Fibroblast of skin of right quadriceps (primary cell): ENCODE measurements at regions not wholly inside any gene's neighbourhood (a gene's known extent, or its start where the extent isn't known, plus 50 kb on each side); places are given as distances from the start of the nearest gene placed in this dataset.

Source experiments
- DNase-seq: peaks from one replicate; pipeline ENCODE4 v3.0.0-alpha.2; 2013

- no peak for DNase-seq
These were observed 433.7 kb upstream of the MGMT start for GRCh38 chr10:129033340-129033739.

GRCh38 chr10:129033790-129034272, 433.2 kb upstream of the MGMT start:
- DNase-seq = no peak

DNA sequence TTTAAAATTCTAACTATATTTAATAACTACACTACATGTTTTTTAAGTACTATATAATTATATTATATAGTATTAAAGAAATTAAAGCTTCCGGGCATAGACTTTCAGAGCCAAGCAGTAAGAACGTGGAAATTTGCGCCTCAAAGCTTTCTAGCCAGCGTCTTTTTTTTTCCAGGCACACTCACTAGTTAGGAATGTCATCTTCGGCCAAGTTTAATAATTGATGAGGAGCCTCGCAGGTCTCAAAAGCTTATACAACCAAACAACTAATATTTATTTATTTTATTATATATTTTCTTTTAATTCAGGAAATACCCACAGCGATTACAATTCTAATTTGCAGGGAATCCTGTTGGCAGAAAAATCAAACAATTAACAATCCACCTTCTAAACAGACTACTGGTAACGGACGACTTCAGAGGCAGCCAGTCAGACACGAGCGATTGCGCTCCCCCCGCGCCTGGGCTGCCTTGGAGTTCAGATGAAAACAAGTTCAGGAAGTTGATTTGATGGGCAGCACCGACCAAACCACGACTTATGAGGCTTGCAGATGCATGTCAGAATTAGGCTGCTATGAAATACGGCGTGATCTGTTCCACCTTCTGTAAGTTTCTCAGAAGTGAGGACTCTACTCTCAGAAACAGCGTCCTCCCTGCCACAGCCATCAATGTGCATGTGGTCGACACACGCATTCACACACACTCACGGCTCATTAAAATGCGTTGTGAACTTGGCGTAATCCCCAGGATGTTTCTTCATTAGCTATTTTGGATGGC, 431.8 kb upstream of the MGMT start:
- DNase-seq = no peak

GRCh38 chr10:129038522-129038921, 428.5 kb upstream of the MGMT start:
- DNase-seq = no peak

- DNase-seq = no peak
These were observed 427.4 kb upstream of the MGMT start for GRCh38 chr10:129039406-129040370.

DNA sequence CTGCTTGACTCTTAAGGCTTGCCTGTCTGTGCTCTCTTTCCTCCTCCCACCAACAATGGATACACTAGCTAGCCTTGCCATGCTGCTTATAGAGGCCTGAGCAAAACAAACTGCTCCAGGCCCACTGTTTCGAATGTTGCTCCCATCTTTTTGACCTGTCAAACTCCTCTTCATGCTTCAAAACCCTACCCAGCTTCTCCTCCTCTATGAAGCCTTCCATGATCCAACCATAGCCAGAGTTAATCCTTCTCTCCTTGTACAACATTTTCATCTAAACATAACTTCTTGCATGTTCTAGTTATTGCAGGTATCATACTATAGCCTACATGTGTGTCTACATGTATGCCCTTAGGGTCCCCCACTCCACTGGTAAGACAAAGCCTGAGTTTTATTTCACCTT, 426.7 kb upstream of the MGMT start:
- DNase-seq = no peak

DNA sequence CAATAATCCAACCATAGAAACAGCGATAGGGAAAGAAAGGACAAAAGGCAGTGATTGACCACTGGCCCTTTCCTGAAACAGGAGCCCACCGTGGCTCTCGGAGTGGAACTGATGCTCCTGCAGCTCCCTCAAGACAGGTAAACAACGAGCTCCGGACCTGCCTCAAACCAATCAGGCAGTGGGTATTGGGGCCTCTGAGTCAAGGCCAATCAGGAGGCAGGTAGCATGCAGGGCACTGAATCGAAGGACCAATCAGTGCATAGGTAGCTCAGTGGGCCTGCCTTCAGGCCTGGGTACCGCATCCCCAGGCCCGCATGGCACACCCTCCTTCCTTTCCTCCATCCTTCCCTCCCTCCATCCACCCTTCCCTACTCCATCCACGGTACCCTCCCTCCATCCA, 425.1 kb upstream of the MGMT start:
- DNase-seq = no peak

GRCh38 chr10:129042776-129043595, 424.1 kb upstream of the MGMT start:
- DNase-seq = no peak

GRCh38 chr10:129043691-129044090, 423.4 kb upstream of the MGMT start:
- DNase-seq = no peak

GRCh38 chr10:129045599-129045998, 421.4 kb upstream of the MGMT start:
- no peak for DNase-seq

GRCh38 chr10:129046065-129046681, 420.9 kb upstream of the MGMT start:
- peak; percentile 47 for DNase-seq

DNA sequence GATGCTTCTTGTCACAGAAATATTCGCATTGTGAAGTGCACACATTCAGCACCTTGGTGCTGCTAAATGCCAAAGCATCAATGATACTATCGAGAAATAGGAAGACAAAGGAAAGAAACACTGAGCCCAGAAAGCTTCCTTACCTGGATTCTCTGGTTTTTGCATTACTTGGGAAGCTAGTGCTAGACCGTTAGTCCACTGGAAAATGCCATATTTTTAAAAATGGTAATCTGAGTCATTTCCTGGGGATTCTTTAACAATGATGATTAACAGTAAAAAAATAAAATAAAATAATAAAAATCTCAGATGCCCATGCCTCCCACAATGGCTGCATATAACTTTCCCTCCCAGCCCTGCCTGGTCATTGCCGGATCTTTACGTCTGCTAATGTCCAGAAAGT, 420.1 kb upstream of the MGMT start:
- no peak for DNase-seq

DNA sequence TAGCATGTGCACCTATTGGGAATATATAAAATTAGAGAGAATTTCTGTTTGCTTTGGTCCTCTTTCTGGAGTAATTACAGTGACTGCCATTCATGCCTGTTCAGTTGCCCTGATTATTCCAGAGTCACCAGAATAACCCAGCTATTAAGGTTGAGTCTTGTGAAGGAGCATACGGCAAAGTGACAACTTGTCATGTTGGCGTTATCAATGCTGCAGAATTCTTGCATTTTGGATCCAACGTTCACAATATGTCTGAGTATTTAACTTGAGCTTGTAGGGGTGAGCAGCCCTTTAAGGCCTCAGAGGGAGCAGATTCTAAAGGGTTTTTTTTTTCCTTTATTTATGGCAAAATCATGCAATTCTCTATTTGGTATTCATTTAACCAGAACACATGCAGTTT, 419.4 kb upstream of the MGMT start:
- no peak for DNase-seq

- DNase-seq = no peak
These were observed 418.5 kb upstream of the MGMT start for GRCh38 chr10:129048513-129048912.

GRCh38 chr10:129049501-129049900, 417.5 kb upstream of the MGMT start:
- no peak for DNase-seq

DNA sequence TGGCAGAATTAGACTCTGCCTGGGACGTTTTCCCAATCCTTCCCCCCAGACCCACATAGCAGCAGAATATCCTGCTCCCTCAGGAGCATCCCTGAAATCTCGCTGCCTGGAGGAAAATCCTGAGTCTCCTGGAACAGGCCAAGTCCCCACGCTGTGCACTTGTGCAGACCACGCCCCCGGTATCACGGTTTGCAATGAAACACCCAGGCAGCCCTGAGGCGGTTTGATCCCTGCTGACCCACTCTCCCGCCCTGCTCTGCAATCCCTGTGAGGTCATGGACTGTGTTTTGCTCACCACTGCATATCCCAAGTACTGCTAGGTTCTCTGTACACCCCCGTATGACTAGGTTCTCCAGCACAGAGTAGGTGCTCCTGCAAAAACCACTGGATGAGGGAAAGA, 411.8 kb upstream of the MGMT start:
- DNase-seq = no peak

- no peak for DNase-seq
These were observed 411.1 kb upstream of the MGMT start for GRCh38 chr10:129055986-129056385.

DNA sequence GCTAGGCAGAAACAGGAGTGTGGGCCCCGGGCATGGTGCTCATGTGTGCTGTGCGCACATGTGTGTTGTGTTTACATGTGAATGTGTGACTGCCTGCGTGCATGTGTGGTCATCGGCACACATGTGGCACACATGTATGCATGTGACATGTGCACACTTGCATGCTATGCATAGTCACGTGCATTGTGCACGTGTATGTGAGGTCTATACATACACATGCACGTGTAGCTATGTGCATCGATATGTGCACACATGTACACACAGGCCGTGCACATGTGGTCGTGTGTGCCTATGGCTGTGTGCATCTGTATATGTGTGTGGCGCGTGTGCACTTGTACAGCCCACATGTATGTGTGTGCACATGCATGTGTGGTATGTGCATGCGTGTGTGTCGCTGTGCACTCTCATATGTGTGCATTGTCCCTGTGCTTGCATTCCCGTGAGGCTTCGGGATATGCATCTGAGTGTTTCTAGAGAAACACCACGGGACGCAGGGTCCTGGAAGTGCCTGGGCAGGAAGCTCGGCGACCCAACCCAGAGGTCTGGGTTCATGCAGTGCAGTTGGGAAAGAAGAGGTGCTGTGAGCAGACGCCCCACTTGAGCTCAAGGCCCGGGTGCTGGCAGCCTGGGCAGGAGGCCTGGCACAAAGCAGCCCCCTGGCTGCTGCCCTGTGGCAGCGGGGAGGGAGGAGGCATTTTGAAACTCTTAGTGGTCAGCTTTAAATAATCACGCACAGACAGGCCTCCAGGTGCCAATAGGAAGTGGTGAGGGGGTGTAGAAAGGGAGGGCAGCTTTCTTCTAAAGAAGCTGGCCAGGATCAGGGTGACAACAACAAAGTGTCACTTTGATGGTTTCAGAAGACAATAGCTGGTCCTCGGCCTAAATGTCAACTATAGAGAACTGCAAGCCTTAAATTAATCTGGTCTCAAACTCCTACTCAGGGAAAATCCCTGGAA, 410.0 kb upstream of the MGMT start:
- no peak for DNase-seq

DNA sequence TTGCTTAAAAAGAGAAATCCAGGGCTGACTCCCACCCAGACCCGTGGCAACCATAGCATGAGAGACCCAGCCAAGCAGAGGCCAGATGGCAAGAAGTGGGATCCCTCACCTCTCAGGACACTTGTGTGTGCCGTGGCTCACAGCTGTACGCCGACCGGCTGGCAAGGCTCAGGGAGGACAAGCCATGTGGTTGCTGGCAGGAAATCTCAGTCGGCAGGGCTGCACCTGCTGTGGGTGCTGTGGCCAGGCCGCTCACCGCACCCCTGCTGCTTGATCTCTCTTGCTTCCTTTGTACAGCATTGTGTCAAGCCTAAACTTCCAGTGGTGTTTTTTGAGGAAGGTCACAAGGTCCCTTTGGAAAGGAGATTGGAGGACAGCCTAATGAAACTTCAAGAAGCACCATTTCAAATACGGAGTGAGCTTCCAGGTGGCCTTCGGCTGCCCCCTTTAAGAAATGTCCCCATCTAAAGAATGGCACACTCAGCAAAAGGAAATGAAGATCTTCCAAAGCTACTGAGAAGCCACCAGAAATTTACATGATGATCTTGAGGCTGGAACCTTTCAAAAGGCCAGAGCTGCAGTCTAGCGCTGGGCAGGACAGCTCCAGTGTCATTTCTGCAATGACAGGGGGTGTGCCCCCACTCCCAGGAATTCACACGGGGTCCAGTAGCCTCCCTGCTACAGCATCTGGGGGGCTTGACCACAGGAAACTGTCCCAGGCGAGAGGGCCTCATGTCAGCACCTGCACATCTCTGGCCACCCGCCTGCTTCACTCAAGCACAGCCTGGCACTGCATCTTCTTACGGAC, 409.0 kb upstream of the MGMT start:
- DNase-seq = no peak

DNA sequence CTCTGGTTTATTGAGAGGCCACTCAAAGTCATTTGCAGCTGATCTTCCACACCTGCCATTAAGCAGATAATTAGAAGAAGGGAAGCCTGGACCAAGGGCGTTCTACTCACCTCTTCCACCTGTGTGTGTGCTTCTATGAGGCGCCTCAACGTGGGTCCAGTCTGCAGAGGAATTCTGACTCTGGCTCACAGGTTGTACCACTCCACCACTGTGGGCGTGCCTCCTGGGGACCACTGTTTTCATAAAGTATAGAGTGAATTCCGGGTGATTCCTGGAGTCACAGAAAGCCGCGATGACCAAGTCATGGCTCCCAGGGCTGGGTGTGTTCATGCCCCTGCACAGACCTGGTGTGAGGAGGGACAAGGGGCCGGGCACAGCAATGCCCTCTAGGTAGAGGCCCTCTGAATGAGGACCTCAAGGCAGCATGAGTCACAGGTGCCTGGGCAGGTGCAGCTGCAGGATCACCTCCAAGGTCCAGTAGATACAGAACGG, 408.3 kb upstream of the MGMT start:
- no peak for DNase-seq
